Kidney epithelial cell (primary cell): ENCODE measurements at regions not wholly inside any gene's neighbourhood (a gene's known extent, or its start where the extent isn't known, plus 50 kb on each side); places are given as distances from the start of the nearest gene placed in this dataset.
"Not testable (repeated sequence)": the region's sequence is repeated elsewhere in the genome, so short reads cannot be mapped to it uniquely, and the experiment has no call there.

Experiments used
- DNase-seq: peaks from one replicate; pipeline ENCODE4 v3.0.0-alpha.2; 2010; ENCODE audit warnings: low read depth
- H3K27me3 ChIP-seq: 2 replicates; pipeline ENCODE4 v1.6.0; 2011; ENCODE audit warnings: low read length; ENCODE audit not compliant: control insufficient read depth, insufficient read depth
- H3K36me3 ChIP-seq: 2 replicates; pipeline ENCODE4 v1.5.1; 2011; ENCODE audit warnings: low read length; ENCODE audit not compliant: control insufficient read depth, insufficient read depth
- H3K4me3 ChIP-seq: 2 replicates; pipeline ENCODE4 v1.5.1; 2011; ENCODE audit warnings: low read depth, mild to moderate bottlenecking, control low read depth, low read length
- TF ChIP-seq, protein P1 (sequence below): IDR thresholded peaks from 2 replicates; pipeline ENCODE4 v1.5.1; 2011; ENCODE audit warnings: mild to moderate bottlenecking, moderate library complexity, low read length, control low read depth, inconsistent platforms; ENCODE audit not compliant: insufficient read depth, poor library complexity, severe bottlenecking

GRCh38 chr16:60367739-60368138 is 1633.6 kb upstream of the GOT2 start:
- no peaks in the 10 kb centered on the region for H3K36me3 ChIP-seq
- TF ChIP-seq, protein P1, sequence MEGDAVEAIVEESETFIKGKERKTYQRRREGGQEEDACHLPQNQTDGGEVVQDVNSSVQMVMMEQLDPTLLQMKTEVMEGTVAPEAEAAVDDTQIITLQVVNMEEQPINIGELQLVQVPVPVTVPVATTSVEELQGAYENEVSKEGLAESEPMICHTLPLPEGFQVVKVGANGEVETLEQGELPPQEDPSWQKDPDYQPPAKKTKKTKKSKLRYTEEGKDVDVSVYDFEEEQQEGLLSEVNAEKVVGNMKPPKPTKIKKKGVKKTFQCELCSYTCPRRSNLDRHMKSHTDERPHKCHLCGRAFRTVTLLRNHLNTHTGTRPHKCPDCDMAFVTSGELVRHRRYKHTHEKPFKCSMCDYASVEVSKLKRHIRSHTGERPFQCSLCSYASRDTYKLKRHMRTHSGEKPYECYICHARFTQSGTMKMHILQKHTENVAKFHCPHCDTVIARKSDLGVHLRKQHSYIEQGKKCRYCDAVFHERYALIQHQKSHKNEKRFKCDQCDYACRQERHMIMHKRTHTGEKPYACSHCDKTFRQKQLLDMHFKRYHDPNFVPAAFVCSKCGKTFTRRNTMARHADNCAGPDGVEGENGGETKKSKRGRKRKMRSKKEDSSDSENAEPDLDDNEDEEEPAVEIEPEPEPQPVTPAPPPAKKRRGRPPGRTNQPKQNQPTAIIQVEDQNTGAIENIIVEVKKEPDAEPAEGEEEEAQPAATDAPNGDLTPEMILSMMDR, result no peak
- no peak for DNase-seq
- H3K27me3 ChIP-seq, result no peaks in the 10 kb centered on the region
- H3K4me3 ChIP-seq, result no peak overlapping the region

DNA sequence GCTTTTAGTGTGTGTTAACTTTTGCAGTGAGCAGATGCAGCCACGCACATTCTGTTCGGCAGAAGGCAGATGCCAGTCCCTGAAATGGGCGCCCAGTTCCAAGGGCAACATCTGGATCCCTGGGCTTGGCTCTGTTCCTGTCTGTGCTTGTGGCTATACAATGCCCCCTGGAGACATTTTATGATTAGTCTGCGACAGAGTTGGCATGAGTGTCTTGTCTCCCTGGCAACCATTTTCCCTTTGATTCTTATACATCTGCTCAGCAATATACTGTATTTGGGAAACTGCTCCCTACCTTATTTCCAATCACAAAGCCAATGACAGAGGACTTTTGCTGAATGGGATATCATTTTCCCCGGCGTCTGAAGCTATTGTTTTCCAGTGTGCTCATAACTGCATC is 1629.5 kb upstream of the GOT2 start:
- no peak overlapping the region for H3K4me3 ChIP-seq
- H3K36me3 ChIP-seq, result no peaks in the 10 kb centered on the region
- TF ChIP-seq, protein P1, result no peak
- DNase-seq, result no peak
- no peaks in the 10 kb centered on the region for H3K27me3 ChIP-seq

GRCh38 chr16:60359866-60360265 is 1625.8 kb upstream of the GOT2 start:
- not testable (repeated sequence) for H3K36me3 ChIP-seq, H3K4me3 ChIP-seq, DNase-seq, H3K27me3 ChIP-seq

- not testable (repeated sequence) for H3K36me3 ChIP-seq, H3K27me3 ChIP-seq, H3K4me3 ChIP-seq, DNase-seq
Measured at GRCh38 chr16:60359412-60359811, 1625.3 kb upstream of the GOT2 start.

DNA sequence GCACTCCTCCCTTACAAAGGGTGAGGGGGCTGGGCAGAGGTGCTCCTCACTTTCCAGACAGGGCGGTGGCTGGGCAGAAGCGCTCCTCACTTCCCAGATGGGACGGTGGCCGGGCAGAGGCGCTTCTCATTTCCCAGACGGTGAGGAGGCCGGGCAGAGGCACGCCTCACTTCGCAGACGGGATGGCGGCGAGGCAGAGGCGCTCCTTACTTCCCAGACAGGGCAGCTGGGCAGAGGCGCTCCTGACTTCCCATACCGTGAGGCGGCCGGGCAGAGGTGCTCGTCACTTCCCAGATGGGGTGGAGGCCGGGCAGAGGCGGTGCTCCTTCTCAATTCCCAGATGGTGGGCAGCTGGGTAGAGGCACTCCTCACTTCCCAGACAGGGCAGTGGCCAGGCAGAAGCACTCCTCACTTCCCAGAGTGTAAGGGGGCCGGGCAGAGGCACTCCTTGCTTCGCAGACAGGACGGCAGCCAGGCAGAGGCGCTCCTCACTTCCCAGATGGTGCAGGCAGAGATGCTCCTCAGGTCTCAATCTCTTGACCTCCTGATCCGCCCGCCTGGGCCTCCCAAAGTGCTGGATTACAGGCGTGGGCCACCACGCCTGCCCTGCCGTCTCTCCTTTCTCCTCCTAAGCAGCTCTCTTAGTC is 1623.9 kb upstream of the GOT2 start:
- DNase-seq, H3K27me3 ChIP-seq, H3K4me3 ChIP-seq, H3K36me3 ChIP-seq: not testable (repeated sequence)

DNA sequence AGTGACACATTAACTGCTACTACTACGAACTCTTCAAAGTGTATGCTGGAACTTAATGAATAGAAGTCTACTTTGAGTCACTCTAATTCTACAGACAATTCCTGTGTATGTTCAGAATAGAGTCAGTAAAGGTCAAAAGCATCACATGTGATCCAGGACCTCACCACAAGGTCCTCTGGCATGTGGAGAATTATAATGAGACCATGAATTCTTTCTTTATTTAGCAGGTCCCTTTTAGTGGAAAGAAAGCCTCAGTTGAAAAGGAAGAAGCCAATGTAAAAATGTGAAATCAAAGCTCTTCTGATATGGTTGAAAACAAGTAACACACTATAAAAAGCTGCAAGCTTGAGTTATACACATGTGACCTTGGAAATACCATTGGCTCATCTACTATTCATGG is 1612.1 kb upstream of the GOT2 start:
- Histone ChIP-seq H3K4me3 (no peak overlapping the region), H3K27me3 (no peaks in the 10 kb centered on the region), H3K36me3 (no peaks in the 10 kb centered on the region)
- TF ChIP-seq, protein P1, result no peak
- no peak for DNase-seq

DNA sequence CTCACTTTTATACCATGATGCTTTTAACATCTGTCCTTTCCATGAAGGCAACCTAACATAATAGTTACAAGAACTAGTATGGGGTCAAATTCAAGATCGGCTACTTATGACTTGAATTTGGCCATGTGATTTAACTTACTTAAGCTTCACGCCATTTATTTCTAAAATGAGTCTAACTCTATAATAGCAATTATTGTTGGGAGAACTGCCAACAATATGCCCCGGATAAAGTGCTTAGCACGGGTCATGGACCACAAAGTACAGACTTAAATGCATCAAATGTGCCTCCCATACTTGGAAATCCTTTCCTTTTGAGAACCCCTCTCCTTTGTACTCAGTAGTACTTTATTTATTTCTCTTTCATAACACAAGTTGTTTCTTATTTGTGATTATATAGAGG is 1603.6 kb upstream of the GOT2 start:
- DNase-seq, result no peak
- H3K36me3 ChIP-seq, result no peaks in the 10 kb centered on the region
- no peak overlapping the region for H3K4me3 ChIP-seq
- TF ChIP-seq, protein P1, result no peak
- H3K27me3 ChIP-seq, result no peaks in the 10 kb centered on the region

GRCh38 chr16:60331168-60331567 is 1597.1 kb upstream of the GOT2 start:
- Histone ChIP-seq H3K27me3 (no peaks in the 10 kb centered on the region), H3K36me3 (no peaks in the 10 kb centered on the region), H3K4me3 (no peak overlapping the region)
- TF ChIP-seq, protein P1, result no peak
- no peak for DNase-seq
